NCI-H2107 treated with DMSO at 0.1 percent for 48 hours (cell line): ENCODE measurements at regions not wholly inside any gene's neighbourhood (a gene's known extent, or its start where the extent isn't known, plus 50 kb on each side); places are given as distances from the start of the nearest gene placed in this dataset.

ENCODE experiments used
- DNase-seq: peaks from one replicate; lab custom pipeline; 2025; ENCODE audit not compliant: unreplicated experiment; lab: John Stamatoyannopoulos, UW

DNA sequence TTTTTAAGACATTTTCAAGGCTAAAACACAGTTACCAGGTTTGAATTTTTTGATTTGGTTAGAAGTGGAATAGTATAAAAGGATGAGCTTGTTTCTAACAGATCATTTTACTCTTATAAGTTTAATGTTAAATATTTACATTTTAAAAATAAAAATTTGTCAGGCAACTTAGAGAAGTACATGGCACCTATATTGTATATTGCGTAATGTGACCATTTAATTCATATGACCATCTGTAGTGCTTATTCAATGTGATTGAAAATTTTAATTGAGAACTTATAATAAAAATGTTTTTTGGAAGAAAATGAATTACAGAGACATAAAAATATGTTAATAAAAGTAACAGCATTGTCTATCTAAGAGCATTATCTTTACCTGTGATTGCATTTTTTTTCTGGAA lies 1632.4 kb downstream of the RPA4 start:
- DNase-seq: no peak

DNA sequence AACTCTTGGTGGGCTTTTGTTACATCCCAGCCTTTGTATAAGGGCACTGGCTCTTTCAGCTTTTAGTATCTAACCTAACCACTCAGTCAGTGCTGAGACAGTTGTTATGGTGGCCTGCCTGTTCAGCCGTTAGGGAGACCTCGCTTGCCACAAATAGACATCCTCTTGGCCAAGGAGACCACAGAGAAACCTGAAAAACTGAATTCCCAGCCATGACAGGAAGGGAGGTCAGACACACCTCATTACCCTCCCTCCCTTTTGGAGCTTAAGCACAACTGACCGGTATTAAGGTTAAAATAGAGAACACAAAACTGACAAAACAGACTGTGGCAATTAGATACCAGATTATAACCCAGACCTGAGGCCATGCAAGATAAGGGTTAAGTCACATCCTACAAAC lies 1639.3 kb downstream of the RPA4 start:
- DNase-seq: no peak

DNA sequence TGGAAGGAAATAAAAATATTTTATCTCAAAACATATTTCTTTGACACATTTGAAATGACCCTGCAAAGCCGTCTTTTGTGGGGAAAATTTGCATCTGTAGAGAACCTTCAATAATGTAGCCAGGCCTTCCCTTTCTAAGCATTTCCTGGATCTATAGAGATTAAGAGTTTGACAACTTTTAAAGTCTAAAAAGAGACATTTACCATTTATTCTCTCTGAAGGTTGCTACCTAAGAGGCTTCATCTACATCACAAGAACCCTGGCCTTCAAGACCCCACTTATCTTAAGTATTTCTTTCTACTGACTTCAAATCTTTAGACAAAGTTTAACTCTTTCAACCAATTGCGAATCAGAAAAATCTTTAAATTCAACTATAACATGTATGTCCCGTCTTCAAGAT lies 1639.8 kb downstream of the RPA4 start:
- no peak for DNase-seq

DNA sequence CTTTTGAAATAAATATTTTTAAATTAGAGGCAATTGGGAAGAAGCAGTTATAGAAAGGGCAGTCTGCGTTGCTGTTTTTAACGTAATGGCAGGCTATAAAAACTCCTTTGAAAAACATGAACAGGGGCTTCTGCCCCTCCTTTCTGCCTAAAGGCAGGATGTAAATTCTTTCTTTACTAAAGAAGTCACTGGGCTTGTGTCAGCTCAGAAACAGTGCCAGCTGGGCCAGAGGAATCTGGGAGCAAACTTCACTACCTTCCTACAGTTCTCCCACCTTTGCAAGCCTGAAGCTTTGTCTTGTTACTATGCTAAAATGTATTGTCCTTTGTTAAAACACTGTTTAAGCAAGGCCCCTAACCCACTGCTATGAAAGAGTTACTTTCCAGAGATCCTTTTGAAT lies 1664.8 kb downstream of the RPA4 start:
- no peak for DNase-seq

DNA sequence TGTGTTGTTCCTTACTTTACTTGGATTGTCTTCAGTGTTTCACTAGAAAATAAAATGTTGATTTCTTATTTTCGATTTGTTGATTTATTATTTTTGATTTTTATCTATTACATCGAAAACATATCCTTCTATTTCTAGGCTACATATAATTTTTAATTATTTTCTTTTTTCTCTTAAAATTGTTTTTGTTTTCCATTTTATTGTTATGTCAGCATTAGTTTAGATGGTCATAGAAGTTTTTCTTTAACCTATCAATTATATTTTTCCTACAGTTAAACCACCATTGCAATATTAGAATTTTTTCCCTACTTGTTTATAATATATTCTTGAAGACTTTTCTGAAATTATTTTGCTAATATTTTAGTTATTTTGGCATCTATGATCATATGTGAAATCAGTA lies 1685.1 kb downstream of the RPA4 start:
- DNase-seq: no peak

DNA sequence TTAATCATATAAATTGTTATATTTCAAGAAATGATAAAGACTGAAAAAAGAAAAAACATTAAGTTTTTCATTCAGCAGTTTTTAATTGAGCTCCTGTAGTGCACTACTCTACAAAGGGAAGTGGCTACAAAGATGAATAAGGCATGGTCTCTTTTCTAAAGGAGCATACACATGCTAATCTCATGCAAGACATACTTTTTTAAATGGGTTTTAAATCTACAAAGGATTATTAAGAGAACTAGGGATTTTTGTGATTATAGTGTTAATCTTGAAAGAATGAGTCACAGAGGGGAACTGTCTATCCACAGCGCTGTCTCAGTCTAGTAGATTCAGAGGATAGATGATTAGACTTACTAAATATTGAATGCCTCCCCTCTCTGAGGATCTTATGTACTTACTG lies 1722.2 kb downstream of the RPA4 start:
- DNase-seq: no peak

DNA sequence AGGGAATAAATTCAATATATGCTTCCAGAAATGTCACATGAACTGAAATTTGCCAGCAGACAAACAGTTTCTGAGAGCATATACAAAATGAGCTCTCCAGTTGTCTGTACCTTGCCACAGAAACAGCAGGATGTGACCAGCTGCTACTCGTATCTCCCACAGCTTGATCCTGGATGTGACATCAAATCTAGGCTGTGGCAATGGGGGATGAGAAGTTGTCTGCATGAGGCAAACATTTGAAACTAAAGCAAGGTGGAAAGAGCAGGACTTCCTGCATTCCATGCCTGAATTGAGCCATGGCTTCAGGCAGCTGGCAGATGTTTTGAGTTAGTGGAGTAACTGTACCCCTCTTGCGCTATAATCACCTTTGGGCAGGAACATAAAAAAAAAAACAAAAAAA lies 1724.0 kb downstream of the RPA4 start:
- DNase-seq: no peak

DNA sequence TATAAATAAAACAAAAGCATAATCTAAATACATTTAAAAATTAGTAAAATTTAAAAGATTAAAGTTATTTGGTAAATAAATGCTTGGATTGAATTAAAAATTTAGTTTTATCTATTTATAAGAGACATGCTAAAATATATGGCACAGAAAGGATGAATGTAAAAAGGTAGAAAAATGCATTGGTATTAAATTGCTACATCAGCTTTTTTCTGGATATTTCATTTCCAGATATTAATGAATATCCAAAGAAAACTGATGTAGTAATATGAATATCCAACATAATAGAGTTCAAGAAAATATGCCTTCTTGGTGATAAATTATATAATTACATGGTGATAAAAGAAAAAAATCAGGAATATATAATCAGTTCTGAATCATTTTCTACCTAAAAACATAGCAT lies 1743.9 kb downstream of the RPA4 start:
- DNase-seq: no peak

DNA sequence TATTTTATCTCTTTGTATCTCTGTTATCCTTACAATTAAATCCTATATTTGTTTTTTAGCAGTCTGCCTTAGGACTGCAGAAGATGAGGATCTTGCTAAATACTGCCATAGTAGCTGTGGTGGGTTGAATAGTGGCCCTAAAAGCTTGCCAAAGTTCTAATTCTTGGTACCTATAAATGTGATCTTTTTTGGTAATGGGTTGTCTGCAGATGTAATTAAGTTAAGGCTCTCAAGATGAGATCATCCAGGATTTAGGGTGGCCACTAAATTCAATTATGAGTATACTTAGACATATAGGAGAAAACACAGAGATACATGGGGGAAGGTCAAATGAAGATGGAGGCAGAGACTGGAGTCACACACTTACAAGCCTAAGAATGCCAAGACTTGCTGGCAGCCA lies 1753.7 kb downstream of the RPA4 start:
- no peak for DNase-seq

DNA sequence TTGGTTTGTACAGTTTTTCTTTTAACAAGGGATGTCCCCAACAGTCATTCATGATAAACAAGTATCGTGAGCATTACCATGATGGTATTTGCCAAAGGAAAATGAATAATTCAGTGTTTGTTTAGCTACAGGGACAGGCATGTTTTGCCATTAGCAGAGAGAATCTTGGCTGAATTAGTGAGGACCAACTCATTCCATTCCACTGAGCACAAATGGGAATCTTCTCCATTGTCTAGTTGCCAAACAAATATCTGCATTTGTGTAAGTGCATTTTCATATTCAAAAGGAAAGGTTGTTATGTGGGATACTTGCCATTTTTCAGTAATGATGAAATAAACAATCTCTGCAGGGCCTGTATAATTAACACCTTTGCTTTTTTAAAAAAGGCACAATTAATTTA lies 1762.6 kb downstream of the RPA4 start:
- no peak for DNase-seq

DNA sequence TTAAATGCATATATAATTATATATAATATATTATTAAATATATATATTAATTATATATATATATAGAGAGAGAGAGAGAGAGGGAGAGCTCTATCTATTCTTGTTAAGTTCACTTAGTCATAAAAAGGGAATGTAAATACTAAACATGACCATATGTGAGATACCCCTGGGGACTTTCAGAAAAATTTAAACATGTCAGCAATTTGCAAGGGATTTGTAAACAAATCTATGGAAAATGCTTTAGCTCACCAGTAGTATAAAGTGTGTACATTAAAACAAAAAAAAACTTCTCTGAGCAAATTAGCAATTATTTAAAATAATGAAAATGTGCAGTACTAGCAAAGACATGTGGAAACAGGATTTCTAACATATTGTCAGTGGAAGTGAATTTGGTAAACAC lies 1755.5 kb downstream of the PCDH19 start:
- DNase-seq: no peak
